ENCODE measurements at regions not wholly inside any gene's neighbourhood (a gene's known extent, or its start where the extent isn't known, plus 50 kb on each side); places are given as distances from the start of the nearest gene placed in this dataset.

DNA sequence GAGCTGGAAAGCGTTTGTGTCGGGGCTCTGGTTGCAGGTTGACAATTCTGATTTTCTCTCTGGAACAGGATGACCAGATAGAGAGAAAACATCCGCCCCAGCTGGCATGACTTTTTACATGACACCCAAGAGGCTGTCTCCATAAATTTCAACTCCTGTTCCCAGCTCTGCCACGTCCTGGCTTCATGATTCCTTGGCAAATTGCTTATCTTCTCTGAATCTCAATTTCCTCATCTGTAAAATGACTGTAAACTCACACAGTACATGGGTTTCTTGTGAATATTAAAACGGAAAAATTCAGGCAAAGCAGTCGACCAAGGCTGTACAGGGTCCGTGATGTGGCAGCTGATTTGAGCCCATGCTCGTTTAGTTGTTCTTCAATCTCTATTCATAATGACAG, 572.7 kb downstream of the AJAP1 start:
- TF ChIP-seq TAF1 (IDR thresholded peaks at IDR 0.05; ENCODE audit: borderline replicate concordance, insufficient read depth, low read length) (no peak), POLR2AphosphoS5 (IDR thresholded peaks at IDR 0.05; ENCODE audit: low read depth, low read length) (no peak), SIN3A (IDR thresholded peaks at IDR 0.05; ENCODE audit: borderline replicate concordance, insufficient read depth, low read length) (no peak), FOXP2 (optimal IDR thresholded peaks at IDR 0.05; ENCODE audit: borderline replicate concordance, extremely low read depth, extremely low read length, insufficient read depth) (no peak)
- TF ChIP-seq, protein P1, sequence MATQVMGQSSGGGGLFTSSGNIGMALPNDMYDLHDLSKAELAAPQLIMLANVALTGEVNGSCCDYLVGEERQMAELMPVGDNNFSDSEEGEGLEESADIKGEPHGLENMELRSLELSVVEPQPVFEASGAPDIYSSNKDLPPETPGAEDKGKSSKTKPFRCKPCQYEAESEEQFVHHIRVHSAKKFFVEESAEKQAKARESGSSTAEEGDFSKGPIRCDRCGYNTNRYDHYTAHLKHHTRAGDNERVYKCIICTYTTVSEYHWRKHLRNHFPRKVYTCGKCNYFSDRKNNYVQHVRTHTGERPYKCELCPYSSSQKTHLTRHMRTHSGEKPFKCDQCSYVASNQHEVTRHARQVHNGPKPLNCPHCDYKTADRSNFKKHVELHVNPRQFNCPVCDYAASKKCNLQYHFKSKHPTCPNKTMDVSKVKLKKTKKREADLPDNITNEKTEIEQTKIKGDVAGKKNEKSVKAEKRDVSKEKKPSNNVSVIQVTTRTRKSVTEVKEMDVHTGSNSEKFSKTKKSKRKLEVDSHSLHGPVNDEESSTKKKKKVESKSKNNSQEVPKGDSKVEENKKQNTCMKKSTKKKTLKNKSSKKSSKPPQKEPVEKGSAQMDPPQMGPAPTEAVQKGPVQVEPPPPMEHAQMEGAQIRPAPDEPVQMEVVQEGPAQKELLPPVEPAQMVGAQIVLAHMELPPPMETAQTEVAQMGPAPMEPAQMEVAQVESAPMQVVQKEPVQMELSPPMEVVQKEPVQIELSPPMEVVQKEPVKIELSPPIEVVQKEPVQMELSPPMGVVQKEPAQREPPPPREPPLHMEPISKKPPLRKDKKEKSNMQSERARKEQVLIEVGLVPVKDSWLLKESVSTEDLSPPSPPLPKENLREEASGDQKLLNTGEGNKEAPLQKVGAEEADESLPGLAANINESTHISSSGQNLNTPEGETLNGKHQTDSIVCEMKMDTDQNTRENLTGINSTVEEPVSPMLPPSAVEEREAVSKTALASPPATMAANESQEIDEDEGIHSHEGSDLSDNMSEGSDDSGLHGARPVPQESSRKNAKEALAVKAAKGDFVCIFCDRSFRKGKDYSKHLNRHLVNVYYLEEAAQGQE (IDR thresholded peaks at IDR 0.05; ENCODE audit: insufficient read depth in 1 of 2, low read depth in 2 of 2, low read length in 2 of 2), result no peak

All from PFSK-1 (cell line).